Glomerular visceral epithelial cell (primary cell): ENCODE measurements at regions not wholly inside any gene's neighbourhood (a gene's known extent, or its start where the extent isn't known, plus 50 kb on each side); places are given as distances from the start of the nearest gene placed in this dataset.

ENCODE experiments used
- DNase-seq: peaks from one replicate; pipeline ENCODE4 v3.0.0-alpha.2; 2016; ENCODE audit errors: extremely low spot score

- no peak for DNase-seq
Measured at GRCh38 chr1:24984800-24985522, 54.9 kb upstream of the RUNX3 start.

GRCh38 chr1:24984300-24984699, 54.2 kb upstream of the RUNX3 start:
- DNase-seq = no peak

- DNase-seq = no peak
Measured at GRCh38 chr1:24983006-24983680, 53.1 kb upstream of the RUNX3 start.

DNA sequence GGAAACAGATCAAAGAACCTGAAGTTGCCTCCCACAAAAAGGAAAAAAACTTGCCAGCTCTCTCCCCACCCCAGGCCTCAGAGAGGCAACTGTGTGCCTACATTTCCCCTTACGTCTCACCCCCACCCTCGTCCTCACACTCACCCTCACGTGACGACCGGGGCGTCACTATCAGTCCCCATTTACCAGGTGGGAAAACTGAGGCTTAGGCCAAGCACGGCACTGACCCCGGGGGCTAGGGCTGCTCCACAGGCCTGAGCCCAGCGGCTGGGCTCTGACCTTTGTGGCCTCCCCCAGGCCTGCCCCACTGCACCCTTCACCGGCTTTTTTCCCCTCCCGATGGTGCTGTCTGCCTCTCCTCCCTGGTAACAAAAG, 51.5 kb upstream of the RUNX3 start:
- DNase-seq = no peak

DNA sequence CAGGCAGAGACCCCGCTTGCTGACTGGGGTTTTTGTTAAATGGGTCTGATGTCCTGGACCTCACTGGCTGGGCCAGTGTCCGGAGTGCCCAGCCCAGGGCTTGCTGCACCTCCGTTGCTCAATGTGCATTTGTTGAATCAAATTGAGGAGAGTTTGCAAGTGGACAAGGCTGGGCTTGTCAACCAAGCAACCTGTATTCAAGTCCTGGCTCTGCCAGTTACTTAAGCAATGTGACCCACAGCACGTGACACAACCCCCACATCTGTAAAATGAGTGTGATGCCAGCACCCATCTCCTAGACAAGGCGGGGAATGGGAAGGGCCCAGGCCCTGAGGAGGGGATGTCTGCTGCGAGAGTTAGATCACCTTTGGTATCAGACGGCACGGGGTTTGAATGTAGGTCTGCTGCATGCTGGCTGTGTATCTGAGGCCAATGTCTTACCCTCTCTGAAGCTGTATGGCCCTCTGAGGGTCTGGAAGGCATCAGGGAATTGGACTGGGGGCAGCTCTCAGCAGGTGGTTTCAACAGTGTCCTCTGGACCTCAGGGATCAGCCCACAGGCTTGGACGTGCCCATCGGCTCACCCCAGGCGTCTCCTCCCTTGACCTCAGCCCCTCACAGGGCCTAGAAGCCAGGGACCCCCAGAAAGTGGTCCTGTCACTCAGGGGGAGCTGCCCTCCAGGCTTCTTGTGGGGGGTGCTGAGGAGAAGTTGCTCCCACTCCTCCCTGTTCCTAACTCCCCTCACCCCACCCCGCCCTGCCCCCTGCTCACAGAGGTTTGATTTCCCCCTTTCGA, 51.0 kb upstream of the RUNX3 start:
- DNase-seq = no peak
